HCT116 (cell line): ENCODE measurements at regions not wholly inside any gene's neighbourhood (a gene's known extent, or its start where the extent isn't known, plus 50 kb on each side); places are given as distances from the start of the nearest gene placed in this dataset.

ENCODE experiments used
- ATAC-seq: fragments of 200-7000 bp; cut with Tn5 transposase; 2 replicates; pipeline ENCODE4 v1.9.1; 2020; ENCODE audit warnings: mild to moderate bottlenecking, moderate library complexity
- BruUV-seq: library from RNA; stranded (reverse); fragments of 400-500 nt; replicated peaks from 2 replicates; lab custom pipeline; 2021; lab: Mats Ljungman, UMichigan
- CTCF ChIA-PET: fragments of 300-600 bp; sonication (Branson Sonifier 250); formaldehyde crosslinking; loops from one replicate; lab custom pipeline; 2021; ENCODE audit warnings: antibody characterized with exemption; lab: Charles Lee
- POLR2A ChIA-PET: fragments of 300-600, 350-600 bp; sonication (Branson Sonifier 250); formaldehyde crosslinking; loops from one replicate; lab custom pipeline; 2021; ENCODE audit warnings: antibody characterized with exemption; lab: Charles Lee
- RAD21 ChIA-PET, 2 experiments: fragments of 300-600 bp; sonication (Branson Sonifier 250); formaldehyde crosslinking; loops; one replicate each; lab custom pipeline; 2023; ENCODE audit warnings: low total read pairs in 2 of 2; ENCODE audit not compliant: uncharacterized antibody in 2 of 2, unreplicated experiment in 2 of 2, low non-redundant PET in 1 of 2; lab: Charles Lee
- DNase-seq: peaks from one replicate; pipeline ENCODE4 v3.0.0-alpha.2; 2010; ENCODE audit warnings: low read depth, low spot score
- H2AFZ ChIP-seq: fragments of 200-600 bp; shearing (Covaris generic), sonication (generic); 2 replicates; pipeline ENCODE4 v1.6.1; 2017; ENCODE audit warnings: low read depth, mixed run types, mixed read lengths, antibody characterized with exemption, low read length; ENCODE audit not compliant: poor library complexity, severe bottlenecking
- H3K27ac ChIP-seq: 2 replicates; pipeline ENCODE4 v1.5.1; 2012; ENCODE audit warnings: low read depth, low read length
- H3K27me3 ChIP-seq: fragments of 200-600 bp; sonication (generic); 2 replicates; pipeline ENCODE4 v1.6.1; 2016; ENCODE audit warnings: mixed run types, low read length, mixed read lengths; ENCODE audit not compliant: insufficient read depth
- H3K36me3 ChIP-seq, 2 experiments: fragments of 200-500 bp in 1 of 2; fragments of 200-600 bp in 1 of 2; sonication (Bioruptor generic) in 1 of 2; sonication (generic) in 1 of 2; 2 replicates each; pipeline versions ENCODE4 v1.5.1 to v1.6.1; 2014 to 2016; ENCODE audit warnings: low read length in 2 of 2, inconsistent platforms in 1 of 2, mixed read lengths in 1 of 2, mixed run types in 1 of 2; ENCODE audit not compliant: insufficient read depth in 2 of 2, control insufficient read depth in 1 of 2
- H3K4me1 ChIP-seq, 2 experiments: fragments of 200-600 bp in 1 of 2; sonication (generic) in 1 of 2; 2 replicates each; pipeline versions ENCODE4 v1.5.1 to v1.6.1; 2012 to 2017; ENCODE audit warnings: low read length in 2 of 2, inconsistent platforms in 1 of 2, mild to moderate bottlenecking in 1 of 2, mixed read lengths in 1 of 2, mixed run types in 1 of 2, moderate library complexity in 1 of 2; ENCODE audit not compliant: insufficient read depth in 2 of 2, control insufficient read depth in 1 of 2
- H3K4me2 ChIP-seq: fragments of 200-600 bp; sonication (generic); 2 replicates; pipeline ENCODE4 v1.6.1; 2017; ENCODE audit warnings: mixed run types, low read length, mixed read lengths
- H3K4me3 ChIP-seq, 2 experiments: fragments of 200-600 bp in 1 of 2; sonication (generic) in 1 of 2; replicated peaks in 1 of 2; 2 replicates each; pipeline ENCODE4 v1.5.1; 2011 to 2016; ENCODE audit warnings: low read length in 2 of 2, control low read depth in 1 of 2, low read depth in 1 of 2, mild to moderate bottlenecking in 1 of 2, mixed read lengths in 1 of 2, mixed run types in 1 of 2
- H3K79me2 ChIP-seq: fragments of 200-600 bp; sonication (generic); 2 replicates; pipeline ENCODE4 v1.6.1; 2017; ENCODE audit warnings: mild to moderate bottlenecking, mixed run types, low read length, moderate library complexity, mixed read lengths; ENCODE audit not compliant: insufficient read depth
- H3K9ac ChIP-seq: fragments of 200-600 bp; sonication (generic); 2 replicates; pipeline ENCODE4 v1.6.1; 2016; ENCODE audit warnings: low read length, mixed read lengths
- H3K9me2 ChIP-seq: fragments of 200-600 bp; sonication (generic), shearing (Covaris generic); 2 replicates; pipeline ENCODE4 v1.6.1; 2017; ENCODE audit warnings: mixed run types, mild to moderate bottlenecking, moderate library complexity; ENCODE audit not compliant: insufficient read depth
- H3K9me3 ChIP-seq, 2 experiments: fragments of 200-500 bp in 1 of 2; fragments of 200-600 bp in 1 of 2; sonication (Bioruptor generic) in 1 of 2; sonication (generic) in 1 of 2; 2 replicates each; pipeline ENCODE4 v1.6.1; 2014 to 2017; ENCODE audit warnings: low read length in 2 of 2, mixed read lengths in 2 of 2, inconsistent platforms in 1 of 2, low read depth in 1 of 2, mild to moderate bottlenecking in 1 of 2, mixed run types in 1 of 2, moderate library complexity in 1 of 2; ENCODE audit not compliant: control insufficient read depth in 1 of 2, insufficient read depth in 1 of 2
- H4K20me1 ChIP-seq: fragments of 200-600 bp; sonication (generic), shearing (Covaris generic); 2 replicates; pipeline ENCODE4 v1.6.1; 2017; ENCODE audit warnings: mixed run types, mild to moderate bottlenecking, moderate library complexity; ENCODE audit not compliant: insufficient read depth
- ATF3 ChIP-seq: IDR thresholded peaks from 2 replicates; pipeline ENCODE4 v1.6.1; 2012
- CBX3 ChIP-seq: IDR thresholded peaks from 2 replicates; pipeline ENCODE4 v1.6.1; 2012; ENCODE audit warnings: low read depth
- CEBPB ChIP-seq: IDR thresholded peaks from 2 replicates; pipeline ENCODE4 v1.6.1; 2012; ENCODE audit warnings: low read depth
- CTCF ChIP-seq, 3 experiments: fragments of 200-600 bp in 1 of 3; sonication (generic) in 1 of 3; IDR thresholded peaks in 2 of 3; conservative IDR thresholded peaks in 1 of 3; 2 replicates each; pipeline ENCODE4 v1.5.1; 2012 to 2017; ENCODE audit warnings: low read depth in 2 of 3, low read length in 2 of 3, antibody characterized with exemption in 1 of 3, borderline replicate concordance in 1 of 3, control low read depth in 1 of 3, mild to moderate bottlenecking in 1 of 3, mixed read lengths in 1 of 3, mixed run types in 1 of 3, moderate library complexity in 1 of 3; ENCODE audit not compliant: insufficient read depth in 1 of 3
- EGR1 ChIP-seq: IDR thresholded peaks from 2 replicates; pipeline ENCODE4 v1.6.1; 2012; ENCODE audit warnings: low read depth
- EZH2 ChIP-seq: fragments of 200-600 bp; sonication (generic); IDR thresholded peaks from 2 replicates; pipeline ENCODE4 v1.6.1; 2017; ENCODE audit warnings: antibody characterized with exemption, mixed run types
- EZH2phosphoT487 ChIP-seq: fragments of 200-600 bp; IDR thresholded peaks from 2 replicates; pipeline ENCODE4 v1.6.1; 2018; ENCODE audit warnings: antibody characterized with exemption, borderline replicate concordance
- FOSL1 ChIP-seq: IDR thresholded peaks from 2 replicates; pipeline ENCODE4 v1.6.1; 2012; ENCODE audit warnings: low read depth
- JUND ChIP-seq: IDR thresholded peaks from 2 replicates; pipeline ENCODE4 v1.6.1; 2012
- POLR2A ChIP-seq: IDR thresholded peaks from 2 replicates; pipeline ENCODE4 v1.7.0; 2011; ENCODE audit warnings: borderline replicate concordance; ENCODE audit not compliant: insufficient read depth, insufficient read length; ENCODE audit errors: extremely low read depth
- SIN3A ChIP-seq: IDR thresholded peaks from 2 replicates; pipeline ENCODE4 v1.6.1; 2012; ENCODE audit warnings: low read depth
- SP1 ChIP-seq: IDR thresholded peaks from 2 replicates; pipeline ENCODE4 v1.6.1; 2012; ENCODE audit warnings: low read depth
- TCF7L2 ChIP-seq: IDR thresholded peaks from 2 replicates; pipeline ENCODE4 v1.7.0; 2011; ENCODE audit warnings: borderline replicate concordance, inconsistent platforms; ENCODE audit not compliant: insufficient read depth, insufficient read length; ENCODE audit errors: extremely low read depth
- ZBTB33 ChIP-seq: IDR thresholded peaks from 2 replicates; pipeline ENCODE4 v1.6.1; 2011; ENCODE audit warnings: mild to moderate bottlenecking, low read length, moderate library complexity; ENCODE audit not compliant: insufficient replicate concordance; ENCODE audit errors: extremely low read depth
- ZNF274 ChIP-seq: fragments of 200-500 bp; sonication (Bioruptor generic); IDR thresholded peaks from 2 replicates; pipeline ENCODE4 v1.6.1; 2014; ENCODE audit warnings: mild to moderate bottlenecking, low read depth, low read length, inconsistent platforms
- intact Hi-C: fragments of 100-400 bp; cut with micrococcal nuclease; formaldehyde crosslinking; loops from 2 replicates; pipeline ENCODE4 v1.10.0; 2022

GRCh38 chr12:132396657-132397056 lies 67.3 kb upstream of the GALNT9 start:
- ATAC-seq (no peak), DNase-seq (no peak)
- Histone ChIP-seq H2AFZ (no peak overlapping the region), H3K27ac (no peak overlapping the region), H3K9me3 (no peaks in the 10 kb centered on the region), H3K4me3 (no peak overlapping the region), H3K79me2 (no peaks in the 10 kb centered on the region), H4K20me1 (no peaks in the 10 kb centered on the region), H3K4me1 (peaks cover 16 to 22% of the 10 kb centered on the region in 2 experiments), H3K9ac (no peak overlapping the region), H3K36me3 (no peaks in the 10 kb centered on the region), H3K4me2 (no peak overlapping the region), H3K27me3 (no peaks in the 10 kb centered on the region), H3K9me2 (no peaks in the 10 kb centered on the region)
- no TSS peak for BruUV-seq
- TF ChIP-seq ZBTB33, result no peak
- TF ChIP-seq FOSL1, result no peak
- TF ChIP-seq CTCF (IDR thresholded peaks at IDR 0.05 in 2 of 3, conservative IDR thresholded peaks at IDR 0.05 in 1 of 3; ENCODE audit: borderline replicate concordance in 1 of 3, insufficient read depth in 1 of 3, low read depth in 2 of 3, low read length in 2 of 3), result no peak
- no peak for TF ChIP-seq CEBPB
- ChIA-PET RAD21 (no interaction called here), CTCF (no interaction called here), POLR2A (no interaction called here)
- intact Hi-C loops, result no loop called here

- RAD21 ChIA-PET, result no interaction called here
- no peaks in the 10 kb centered on the region for H3K27me3 ChIP-seq
- POLR2A ChIA-PET, result no interaction called here
- CTCF ChIA-PET, result no interaction called here
- no peak overlapping the region for H3K9ac ChIP-seq
- H3K9me2 ChIP-seq, result no peaks in the 10 kb centered on the region
- no peak overlapping the region for H3K27ac ChIP-seq
- H3K9me3 ChIP-seq, result no peaks in the 10 kb centered on the region
- H3K4me2 ChIP-seq, result no peak overlapping the region
- no peak overlapping the region for H3K4me3 ChIP-seq
- no peaks in the 10 kb centered on the region for H3K36me3 ChIP-seq
- DNase-seq, result no peak
- no peaks in the 10 kb centered on the region for H3K79me2 ChIP-seq
- no TSS peak for BruUV-seq
- no peaks in the 10 kb centered on the region for H4K20me1 ChIP-seq
- peaks cover 16 to 22% of the 10 kb centered on the region in 2 experiments for H3K4me1 ChIP-seq
- intact Hi-C loops, result no loop called here
- ATAC-seq, result no peak
- no peak overlapping the region for H2AFZ ChIP-seq
- TF ChIP-seq TCF7L2, result no peak
- no peak for TF ChIP-seq ATF3
- TF ChIP-seq CBX3, result no peak
- no peak for TF ChIP-seq JUND
- TF ChIP-seq EGR1, result no peak
- TF ChIP-seq EZH2, result no peak
- no peak for TF ChIP-seq CTCF (IDR thresholded peaks at IDR 0.05 in 2 of 3, conservative IDR thresholded peaks at IDR 0.05 in 1 of 3; ENCODE audit: borderline replicate concordance in 1 of 3, insufficient read depth in 1 of 3, low read depth in 2 of 3, low read length in 2 of 3)
- TF ChIP-seq SIN3A, result no peak
- TF ChIP-seq EZH2phosphoT487, result no peak
- TF ChIP-seq CEBPB, result no peak
- no peak for TF ChIP-seq ZNF274
- no peak for TF ChIP-seq SP1
- no peak for TF ChIP-seq POLR2A
Measured at GRCh38 chr12:132395908-132396305, 66.5 kb upstream of the GALNT9 start.
